SK-N-SH treated with all-trans-retinoic acid at 6 μM for 48 hours (cell line): ENCODE measurements at regions not wholly inside any gene's neighbourhood (a gene's known extent, or its start where the extent isn't known, plus 50 kb on each side); places are given as distances from the start of the nearest gene placed in this dataset.

Experiments used
- CREB5 ChIP-seq: fragments of 250-450 bp; sonication (Bioruptor Pico); IDR thresholded peaks from 2 replicates; pipeline ENCODE4 v1.5.1; 2020; ENCODE audit warnings: low read depth, mild to moderate bottlenecking, moderate library complexity
- GLIS3 ChIP-seq: fragments of 250-450 bp; sonication (Bioruptor Pico); IDR thresholded peaks from 2 replicates; pipeline ENCODE4 v1.5.0; 2020; ENCODE audit warnings: mild to moderate bottlenecking, moderate library complexity
- PATZ1 ChIP-seq: fragments of 250-450 bp; sonication (Bioruptor Pico); IDR thresholded peaks from 2 replicates; pipeline ENCODE4 v1.8.0; 2020; ENCODE audit warnings: mild to moderate bottlenecking, moderate library complexity, borderline replicate concordance
- RARB ChIP-seq: fragments of 250-450 bp; sonication (Bioruptor Pico); IDR thresholded peaks from 2 replicates; pipeline ENCODE4 v1.8.0; 2021; ENCODE audit warnings: mild to moderate bottlenecking, moderate library complexity
- ZFP30 ChIP-seq: fragments of 450-650 bp; formaldehyde crosslinking; IDR thresholded peaks from 2 replicates; pipeline ENCODE4 v1.5.0; 2022; ENCODE audit warnings: mild to moderate bottlenecking, moderate library complexity
- TF ChIP-seq, protein P1 (sequence below): fragments of 250-450 bp; sonication (Bioruptor Pico); IDR thresholded peaks from 2 replicates; pipeline ENCODE4 v1.5.1; 2021; ENCODE audit warnings: mild to moderate bottlenecking, moderate library complexity

GRCh38 chr14:85752175-85752574, 222.2 kb downstream of the FLRT2 start:
- no peak for TF ChIP-seq PATZ1 (CRISPR knock-in tag)
- TF ChIP-seq CREB5: no peak
- no peak for TF ChIP-seq RARB (CRISPR knock-in tag)
- no peak for TF ChIP-seq ZFP30 (CRISPR knock-in tag)
- TF ChIP-seq GLIS3 (CRISPR knock-in tag): no peak
- TF ChIP-seq, protein P1, sequence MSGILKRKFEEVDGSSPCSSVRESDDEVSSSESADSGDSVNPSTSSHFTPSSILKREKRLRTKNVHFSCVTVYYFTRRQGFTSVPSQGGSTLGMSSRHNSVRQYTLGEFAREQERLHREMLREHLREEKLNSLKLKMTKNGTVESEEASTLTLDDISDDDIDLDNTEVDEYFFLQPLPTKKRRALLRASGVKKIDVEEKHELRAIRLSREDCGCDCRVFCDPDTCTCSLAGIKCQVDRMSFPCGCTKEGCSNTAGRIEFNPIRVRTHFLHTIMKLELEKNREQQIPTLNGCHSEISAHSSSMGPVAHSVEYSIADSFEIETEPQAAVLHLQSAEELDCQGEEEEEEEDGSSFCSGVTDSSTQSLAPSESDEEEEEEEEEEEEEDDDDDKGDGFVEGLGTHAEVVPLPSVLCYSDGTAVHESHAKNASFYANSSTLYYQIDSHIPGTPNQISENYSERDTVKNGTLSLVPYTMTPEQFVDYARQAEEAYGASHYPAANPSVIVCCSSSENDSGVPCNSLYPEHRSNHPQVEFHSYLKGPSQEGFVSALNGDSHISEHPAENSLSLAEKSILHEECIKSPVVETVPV (CRISPR knock-in tag): no peak
